NOMO-1 (cell line): ENCODE measurements at regions not wholly inside any gene's neighbourhood (a gene's known extent, or its start where the extent isn't known, plus 50 kb on each side); places are given as distances from the start of the nearest gene placed in this dataset.

ENCODE experiments used
- DNase-seq, 2 experiments: peaks; one replicate each; lab custom pipeline; 2025; ENCODE audit not compliant: unreplicated experiment in 2 of 2; lab: John Stamatoyannopoulos, UW

- DNase-seq, result no peak
Measured at GRCh38 chr12:28104903-28105864, 85.1 kb upstream of the CCDC91 start.

GRCh38 chr12:28107679-28108078 is 82.6 kb upstream of the CCDC91 start:
- DNase-seq, result no peak

- no peak for DNase-seq
Measured at GRCh38 chr12:28108599-28108998, 81.7 kb upstream of the CCDC91 start.

DNA sequence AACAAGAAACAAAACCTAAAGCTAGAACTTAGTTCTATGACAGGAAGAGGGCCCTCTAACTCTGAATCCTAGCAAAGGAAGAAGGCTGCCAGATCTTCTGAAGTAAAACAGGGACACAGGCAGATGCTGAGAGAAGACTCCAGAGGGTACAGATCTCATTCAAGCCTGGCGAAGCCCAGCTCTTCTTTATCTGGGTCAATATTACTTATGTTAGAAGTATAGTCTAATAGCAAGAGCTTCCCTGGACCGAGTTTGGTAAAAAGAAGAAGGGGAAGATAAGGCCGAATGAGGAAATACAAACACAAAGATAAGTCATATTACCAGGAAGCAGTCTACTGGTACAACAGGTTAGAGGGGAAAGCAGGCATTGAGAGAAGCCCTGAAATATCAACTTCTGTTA is 79.9 kb upstream of the CCDC91 start:
- peak in 1 of 2 experiments; percentile 6 for DNase-seq

DNA sequence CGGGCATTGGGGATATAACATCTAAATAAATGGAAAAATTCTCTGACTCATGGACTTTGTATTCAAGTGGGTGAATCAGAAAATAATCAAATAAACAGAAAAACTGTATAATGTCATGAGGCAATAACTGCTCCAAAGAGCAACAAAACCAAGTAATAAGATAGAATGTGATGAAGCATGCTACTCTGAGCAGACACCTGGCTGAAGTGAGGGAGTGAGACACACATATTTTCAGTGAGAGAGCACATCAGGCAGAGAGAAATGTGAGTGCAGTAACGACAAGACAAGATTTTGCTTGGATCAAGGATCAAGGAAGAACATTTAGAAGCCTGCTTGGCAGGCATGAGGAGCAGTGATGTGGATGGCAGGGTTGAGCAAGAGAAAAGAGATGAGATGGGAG is 75.8 kb upstream of the CCDC91 start:
- no peak for DNase-seq

GRCh38 chr12:28121433-28121832 is 68.8 kb upstream of the CCDC91 start:
- DNase-seq, result no peak

- DNase-seq, result no peak
Measured at GRCh38 chr12:28121899-28122655, 68.2 kb upstream of the CCDC91 start.

- DNase-seq, result no peak
Measured at GRCh38 chr12:28122756-28123155, 67.5 kb upstream of the CCDC91 start.

- no peak for DNase-seq
Measured at GRCh38 chr12:28127455-28127854, 62.8 kb upstream of the CCDC91 start.

DNA sequence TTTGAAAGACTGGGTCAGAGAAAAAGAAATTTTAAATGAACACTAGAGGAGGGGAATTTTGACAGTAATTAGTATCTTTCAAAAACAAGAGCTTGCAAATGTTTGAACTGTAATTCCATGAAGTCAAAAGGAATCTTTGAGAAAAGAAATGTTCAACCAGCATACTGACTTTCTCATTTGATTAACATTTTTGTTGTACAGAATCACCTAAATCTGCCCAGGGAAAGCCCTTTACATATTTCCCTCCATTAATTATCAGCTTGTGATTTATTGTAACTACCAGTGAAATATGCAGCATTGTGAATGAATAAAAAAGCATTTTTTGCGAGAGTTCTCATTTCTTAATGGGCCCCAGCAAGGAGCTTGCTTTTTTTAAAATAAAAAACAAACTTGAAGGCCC is 61.2 kb upstream of the CCDC91 start:
- DNase-seq, result no peak

DNA sequence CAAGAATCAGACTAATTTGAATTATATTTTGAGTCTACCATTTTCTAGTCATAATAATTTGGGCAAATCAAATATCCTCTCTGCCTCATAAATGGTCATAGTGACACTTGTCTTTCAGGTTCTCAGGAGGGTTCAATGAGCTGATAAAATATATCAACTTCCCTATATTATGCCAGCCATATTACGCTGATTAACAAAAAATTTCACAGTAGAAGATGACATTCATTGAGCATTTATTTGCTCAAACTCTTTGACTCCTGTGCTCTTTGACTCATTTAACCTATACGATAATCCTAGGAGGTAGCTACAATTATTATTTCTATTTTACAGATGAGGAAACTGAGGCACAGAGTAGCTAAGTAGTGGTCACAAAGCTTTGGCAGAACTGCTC is 60.0 kb upstream of the CCDC91 start:
- DNase-seq, result no peak

GRCh38 chr12:28130625-28131598 is 59.3 kb upstream of the CCDC91 start:
- DNase-seq, result peak in 1 of 2 experiments; percentile 24

GRCh38 chr12:28132398-28132797 is 57.9 kb upstream of the CCDC91 start:
- no peak for DNase-seq

- DNase-seq, result no peak
Measured at GRCh38 chr12:28135801-28136439, 54.3 kb upstream of the CCDC91 start.

- no peak for DNase-seq
Measured at GRCh38 chr12:28137414-28137813, 52.8 kb upstream of the CCDC91 start.

- DNase-seq, result no peak
Measured at GRCh38 chr12:28140404-28140803, 49.9 kb upstream of the CCDC91 start.
